ENCODE measurements at regions not wholly inside any gene's neighbourhood (a gene's known extent, or its start where the extent isn't known, plus 50 kb on each side); places are given as distances from the start of the nearest gene placed in this dataset.

- DNase-seq: no peak
Observed at GRCh38 chr15:70252951-70253320, 155.2 kb upstream of the TLE3 start.

- DNase-seq: no peak
Observed at GRCh38 chr15:70252056-70252950, 154.6 kb upstream of the TLE3 start.

GRCh38 chr15:70251246-70251990, 153.7 kb upstream of the TLE3 start:
- DNase-seq: no peak

- DNase-seq: no peak
Observed at GRCh38 chr15:70250208-70251201, 152.8 kb upstream of the TLE3 start.

- no peak for DNase-seq
Observed at GRCh38 chr15:70249616-70250015, 151.9 kb upstream of the TLE3 start.

- no peak for DNase-seq
Observed at GRCh38 chr15:70248116-70249025, 150.7 kb upstream of the TLE3 start.

- DNase-seq: no peak
Observed at GRCh38 chr15:70247281-70247680, 149.6 kb upstream of the TLE3 start.

- DNase-seq: no peak
Observed at GRCh38 chr15:70246623-70247220, 149.0 kb upstream of the TLE3 start.

- DNase-seq: no peak
Observed at GRCh38 chr15:70245932-70246622, 148.4 kb upstream of the TLE3 start.

- DNase-seq: no peak
Observed at GRCh38 chr15:70244978-70245542, 147.3 kb upstream of the TLE3 start.

- DNase-seq: no peak
Observed at GRCh38 chr15:70243686-70244540, 146.2 kb upstream of the TLE3 start.

GRCh38 chr15:70242951-70243685, 145.4 kb upstream of the TLE3 start:
- no peak for DNase-seq

GRCh38 chr15:70241561-70242320, 144.0 kb upstream of the TLE3 start:
- no peak for DNase-seq

GRCh38 chr15:70240820-70241430, 143.2 kb upstream of the TLE3 start:
- DNase-seq: no peak

GRCh38 chr15:70240082-70240481, 142.4 kb upstream of the TLE3 start:
- DNase-seq: no peak

GRCh38 chr15:70238917-70239316, 141.2 kb upstream of the TLE3 start:
- no peak for DNase-seq

- DNase-seq: no peak
Observed at GRCh38 chr15:70237626-70238025, 139.9 kb upstream of the TLE3 start.
